NOMO-1 treated with dmso at 0.1 percent for 144 hours (cell line): ENCODE measurements at regions not wholly inside any gene's neighbourhood (a gene's known extent, or its start where the extent isn't known, plus 50 kb on each side); places are given as distances from the start of the nearest gene placed in this dataset.

Source experiments
- DNase-seq: peaks from one replicate; lab custom pipeline; 2025; ENCODE audit not compliant: unreplicated experiment; lab: John Stamatoyannopoulos, UW

GRCh38 chr18:69109686-69110085 lies 291.0 kb upstream of the DOK6 start:
- DNase-seq = no peak

GRCh38 chr18:69120833-69121232 lies 279.9 kb upstream of the DOK6 start:
- no peak for DNase-seq

GRCh38 chr18:69123421-69123820 lies 277.3 kb upstream of the DOK6 start:
- peak; percentile 78 for DNase-seq

- no peak for DNase-seq
These were observed 272.7 kb upstream of the DOK6 start for GRCh38 chr18:69127873-69128500.

- no peak for DNase-seq
These were observed 272.1 kb upstream of the DOK6 start for GRCh38 chr18:69128566-69128965.

GRCh38 chr18:69128978-69129377 lies 271.7 kb upstream of the DOK6 start:
- DNase-seq = no peak

- no peak for DNase-seq
These were observed 262.6 kb upstream of the DOK6 start for GRCh38 chr18:69138088-69138487.

- no peak for DNase-seq
These were observed 257.6 kb upstream of the DOK6 start for GRCh38 chr18:69143084-69143483.

- no peak for DNase-seq
These were observed 248.3 kb upstream of the DOK6 start for GRCh38 chr18:69152436-69152835.

GRCh38 chr18:69157906-69158305 lies 242.8 kb upstream of the DOK6 start:
- no peak for DNase-seq

- no peak for DNase-seq
These were observed 241.7 kb upstream of the DOK6 start for GRCh38 chr18:69158944-69159343.

- no peak for DNase-seq
These were observed 239.2 kb upstream of the DOK6 start for GRCh38 chr18:69161383-69162028.

GRCh38 chr18:69162649-69163048 lies 238.0 kb upstream of the DOK6 start:
- no peak for DNase-seq

- DNase-seq = no peak
These were observed 228.6 kb upstream of the DOK6 start for GRCh38 chr18:69172046-69172445.

- DNase-seq = no peak
These were observed 225.0 kb upstream of the DOK6 start for GRCh38 chr18:69175681-69176080.

- no peak for DNase-seq
These were observed 223.9 kb upstream of the DOK6 start for GRCh38 chr18:69176741-69177140.

GRCh38 chr18:69177702-69178101 lies 223.0 kb upstream of the DOK6 start:
- no peak for DNase-seq

- DNase-seq = no peak
These were observed 214.5 kb upstream of the DOK6 start for GRCh38 chr18:69186162-69186561.

GRCh38 chr18:69196336-69196735 lies 204.4 kb upstream of the DOK6 start:
- DNase-seq = no peak

GRCh38 chr18:69205925-69206324 lies 194.8 kb upstream of the DOK6 start:
- DNase-seq = no peak

GRCh38 chr18:69208545-69208944 lies 192.1 kb upstream of the DOK6 start:
- DNase-seq = no peak

GRCh38 chr18:69209761-69210160 lies 190.9 kb upstream of the DOK6 start:
- no peak for DNase-seq

GRCh38 chr18:69213842-69214241 lies 186.8 kb upstream of the DOK6 start:
- DNase-seq = no peak
